Upper lobe of right lung (tissue), 1 donor: ENCODE measurements at regions not wholly inside any gene's neighbourhood (a gene's known extent, or its start where the extent isn't known, plus 50 kb on each side); places are given as distances from the start of the nearest gene placed in this dataset.

Experiments used
- ATAC-seq: fragments of 200-7000 bp; cut with Tn5 transposase; one replicate; pipeline ENCODE4 v1.9.1; 2020; ENCODE audit warnings: mild to moderate bottlenecking, moderate library complexity
- DNase-seq: peaks from one replicate; pipeline ENCODE4 v3.0.0-alpha.2; 2020
- H3K27ac ChIP-seq: fragments of 200-600 bp; one replicate; pipeline ENCODE4 v1.8.0; 2022
- H3K27me3 ChIP-seq: fragments of 200-600 bp; one replicate; pipeline ENCODE4 v1.8.0; 2022; ENCODE audit warnings: mild to moderate bottlenecking
- H3K36me3 ChIP-seq: fragments of 200-600 bp; one replicate; pipeline ENCODE4 v1.8.0; 2022
- H3K4me1 ChIP-seq: fragments of 200-600 bp; one replicate; pipeline ENCODE4 v1.8.0; 2022
- H3K4me3 ChIP-seq: fragments of 200-600 bp; one replicate; pipeline ENCODE4 v1.8.0; 2022; ENCODE audit warnings: mild to moderate bottlenecking
- H3K9me3 ChIP-seq: fragments of 200-600 bp; one replicate; pipeline ENCODE4 v1.8.0; 2022
- intact Hi-C: fragments of 100-400 bp; cut with DNase I; formaldehyde crosslinking; loops from one replicate; pipeline ENCODE4 v1.11.0; 2022
- TF ChIP-seq, protein P1 (sequence below): fragments of 200-600 bp; IDR thresholded peaks from one replicate; pipeline ENCODE4 v1.8.0; 2022; ENCODE audit warnings: antibody characterized with exemption
- donor health status: DM: no; HTN: yes; CAD: no; lungs with severe emphysema.

DNA sequence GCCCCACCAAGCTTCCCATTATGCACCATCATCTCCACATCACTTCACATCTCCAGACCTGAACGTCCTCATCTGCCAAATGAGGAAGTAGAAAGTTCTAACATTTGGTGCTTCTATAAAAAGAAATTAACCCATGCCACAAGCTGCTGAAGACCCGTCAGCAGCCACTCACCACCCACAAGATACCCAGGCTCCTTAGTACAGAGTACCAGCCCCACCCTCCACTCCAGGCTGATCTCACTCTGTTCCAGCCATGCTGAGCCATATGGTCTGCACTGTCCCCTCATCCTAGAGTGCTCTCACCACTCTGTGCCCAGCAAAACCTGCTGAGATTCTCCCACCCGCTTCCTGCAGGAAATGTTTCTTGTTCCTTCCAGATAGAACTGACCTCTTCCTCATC lies 240.8 kb upstream of the PPARGC1A start:
- H3K36me3 ChIP-seq = no peaks in the 10 kb centered on the region
- H3K4me1 ChIP-seq = no peaks in the 10 kb centered on the region
- no peak overlapping the region for H3K4me3 ChIP-seq
- ATAC-seq = no peak
- TF ChIP-seq, protein P1, sequence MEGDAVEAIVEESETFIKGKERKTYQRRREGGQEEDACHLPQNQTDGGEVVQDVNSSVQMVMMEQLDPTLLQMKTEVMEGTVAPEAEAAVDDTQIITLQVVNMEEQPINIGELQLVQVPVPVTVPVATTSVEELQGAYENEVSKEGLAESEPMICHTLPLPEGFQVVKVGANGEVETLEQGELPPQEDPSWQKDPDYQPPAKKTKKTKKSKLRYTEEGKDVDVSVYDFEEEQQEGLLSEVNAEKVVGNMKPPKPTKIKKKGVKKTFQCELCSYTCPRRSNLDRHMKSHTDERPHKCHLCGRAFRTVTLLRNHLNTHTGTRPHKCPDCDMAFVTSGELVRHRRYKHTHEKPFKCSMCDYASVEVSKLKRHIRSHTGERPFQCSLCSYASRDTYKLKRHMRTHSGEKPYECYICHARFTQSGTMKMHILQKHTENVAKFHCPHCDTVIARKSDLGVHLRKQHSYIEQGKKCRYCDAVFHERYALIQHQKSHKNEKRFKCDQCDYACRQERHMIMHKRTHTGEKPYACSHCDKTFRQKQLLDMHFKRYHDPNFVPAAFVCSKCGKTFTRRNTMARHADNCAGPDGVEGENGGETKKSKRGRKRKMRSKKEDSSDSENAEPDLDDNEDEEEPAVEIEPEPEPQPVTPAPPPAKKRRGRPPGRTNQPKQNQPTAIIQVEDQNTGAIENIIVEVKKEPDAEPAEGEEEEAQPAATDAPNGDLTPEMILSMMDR = no peak
- H3K9me3 ChIP-seq = no peaks in the 10 kb centered on the region
- no peaks in the 10 kb centered on the region for H3K27me3 ChIP-seq
- intact Hi-C loops = no loop called here
- H3K27ac ChIP-seq = no peak overlapping the region
- DNase-seq = no peak

DNA sequence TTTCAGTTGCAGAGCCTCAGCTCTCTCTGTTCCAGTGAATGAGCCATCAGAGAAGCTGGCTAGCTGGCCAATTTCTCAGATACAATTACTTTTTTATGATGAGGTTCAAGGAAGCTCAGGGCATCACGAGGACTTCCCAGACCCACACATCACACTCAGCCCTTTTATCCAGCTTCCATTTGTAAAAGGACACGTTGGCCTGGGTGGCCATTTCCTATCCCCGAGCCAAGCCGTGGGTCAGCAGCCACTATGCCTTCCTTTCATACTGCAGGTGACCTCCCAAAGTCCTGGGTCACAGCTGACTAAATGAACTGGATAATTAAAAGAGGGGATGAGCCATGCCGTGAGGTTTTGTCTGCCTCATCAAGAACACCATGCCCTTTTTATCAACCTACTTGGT lies 236.9 kb upstream of the PPARGC1A start:
- Histone ChIP-seq H3K9me3 (no peaks in the 10 kb centered on the region), H3K27ac (no peak overlapping the region), H3K4me3 (no peak overlapping the region), H3K27me3 (no peaks in the 10 kb centered on the region), H3K4me1 (no peaks in the 10 kb centered on the region), H3K36me3 (no peaks in the 10 kb centered on the region)
- intact Hi-C loops = no loop called here
- no peak for DNase-seq
- ATAC-seq = no peak
- TF ChIP-seq, protein P1 = no peak

DNA sequence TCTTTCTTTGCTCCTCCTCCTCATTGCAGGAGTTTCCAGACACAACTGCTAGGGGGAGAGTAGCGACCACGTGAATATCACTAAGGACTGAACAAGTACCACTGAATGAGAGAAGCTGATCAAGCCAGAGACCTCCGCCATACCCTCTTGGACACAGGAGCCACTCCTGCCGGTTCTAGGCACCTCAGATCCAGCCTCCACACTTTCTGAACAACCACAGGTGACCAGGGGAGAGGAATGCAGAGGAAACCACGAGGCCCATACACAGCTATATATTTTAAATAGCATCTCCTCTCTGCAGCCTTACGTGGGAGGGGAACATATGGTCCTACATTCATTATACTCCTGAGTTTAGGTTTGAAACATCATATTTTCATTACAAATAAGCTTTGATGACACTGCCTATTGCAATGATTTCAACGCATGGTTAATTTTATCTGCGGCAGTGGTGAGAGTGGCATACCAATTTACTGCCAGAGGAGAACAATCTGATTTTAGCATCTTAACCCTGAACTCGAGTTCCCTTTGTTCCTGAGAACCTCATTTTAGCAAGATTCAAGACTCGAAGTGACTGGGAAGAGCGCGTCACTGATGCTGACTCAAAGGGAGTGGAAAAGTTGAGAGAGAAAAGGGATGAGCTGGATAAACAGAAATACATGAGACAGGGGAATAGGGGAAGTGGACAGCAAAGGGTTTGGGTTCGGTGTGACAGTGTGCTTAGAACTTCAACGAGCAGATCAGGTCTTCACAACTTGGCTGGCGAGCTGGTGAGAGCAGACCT lies 231.7 kb upstream of the PPARGC1A start:
- TF ChIP-seq, protein P1 = no peak
- no peaks in the 10 kb centered on the region for H3K27me3 ChIP-seq
- H3K9me3 ChIP-seq = no peaks in the 10 kb centered on the region
- H3K4me3 ChIP-seq = no peak overlapping the region
- H3K27ac ChIP-seq = no peak overlapping the region
- no peaks in the 10 kb centered on the region for H3K36me3 ChIP-seq
- H3K4me1 ChIP-seq = no peaks in the 10 kb centered on the region
- intact Hi-C loops = no loop called here
- ATAC-seq (no peak), DNase-seq (no peak)

DNA sequence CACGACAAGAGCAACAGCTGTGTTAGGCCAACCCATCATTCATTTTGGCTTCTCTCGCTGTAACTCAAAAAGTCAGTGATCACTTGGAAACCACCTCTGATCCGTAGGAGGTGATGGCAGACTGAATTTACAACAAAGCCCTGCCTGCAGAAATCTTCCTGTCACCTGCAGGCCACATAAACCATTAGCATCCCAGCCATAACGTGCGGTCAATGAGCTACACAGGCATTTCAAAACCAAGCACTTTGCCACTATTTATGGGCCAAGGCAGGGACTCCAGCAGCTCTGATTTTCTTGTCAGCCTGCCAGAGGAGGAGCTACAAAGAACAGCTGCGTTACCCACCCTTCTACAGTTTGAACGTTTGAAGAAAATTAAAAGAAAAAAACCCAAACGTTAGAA lies 228.1 kb upstream of the PPARGC1A start:
- intact Hi-C loops = no loop called here
- TF ChIP-seq, protein P1 = no peak
- ATAC-seq = no peak

DNA sequence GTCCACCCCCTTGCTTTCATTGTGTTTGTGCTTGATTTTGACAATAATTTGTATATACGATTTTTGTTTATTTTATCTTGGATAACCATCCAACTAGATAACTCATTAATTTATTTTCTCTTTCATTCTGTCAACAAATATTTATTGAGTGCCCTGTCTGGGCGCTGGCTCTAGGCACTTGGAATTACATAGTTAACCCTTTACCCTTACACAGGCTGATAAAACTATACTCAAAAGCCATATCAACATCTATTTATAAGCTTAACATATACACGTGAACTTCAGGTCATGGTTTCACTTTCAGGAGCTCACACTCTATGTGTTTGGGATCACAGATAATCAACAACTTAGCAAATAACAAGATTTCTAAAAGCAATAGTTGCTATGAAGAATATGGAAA lies 226.3 kb upstream of the PPARGC1A start:
- intact Hi-C loops = no loop called here

More for the DNA sequence above, 228.1 kb upstream of the PPARGC1A start:
- Histone ChIP-seq H3K4me3 (no peak overlapping the region), H3K36me3 (no peaks in the 10 kb centered on the region), H3K4me1 (no peaks in the 10 kb centered on the region), H3K27me3 (no peaks in the 10 kb centered on the region), H3K27ac (no peak overlapping the region), H3K9me3 (no peaks in the 10 kb centered on the region)
- no peak for DNase-seq

More for the DNA sequence above, 226.3 kb upstream of the PPARGC1A start:
- no peaks in the 10 kb centered on the region for H3K27me3 ChIP-seq
- no peaks in the 10 kb centered on the region for H3K4me1 ChIP-seq
- DNase-seq = no peak
- no peak for ATAC-seq
- H3K27ac ChIP-seq = no peak overlapping the region
- TF ChIP-seq, protein P1 = no peak
- no peak overlapping the region for H3K4me3 ChIP-seq
- no peaks in the 10 kb centered on the region for H3K36me3 ChIP-seq
- no peaks in the 10 kb centered on the region for H3K9me3 ChIP-seq
